ENCODE measurements at regions not wholly inside any gene's neighbourhood (a gene's known extent, or its start where the extent isn't known, plus 50 kb on each side); places are given as distances from the start of the nearest gene placed in this dataset.

DNA sequence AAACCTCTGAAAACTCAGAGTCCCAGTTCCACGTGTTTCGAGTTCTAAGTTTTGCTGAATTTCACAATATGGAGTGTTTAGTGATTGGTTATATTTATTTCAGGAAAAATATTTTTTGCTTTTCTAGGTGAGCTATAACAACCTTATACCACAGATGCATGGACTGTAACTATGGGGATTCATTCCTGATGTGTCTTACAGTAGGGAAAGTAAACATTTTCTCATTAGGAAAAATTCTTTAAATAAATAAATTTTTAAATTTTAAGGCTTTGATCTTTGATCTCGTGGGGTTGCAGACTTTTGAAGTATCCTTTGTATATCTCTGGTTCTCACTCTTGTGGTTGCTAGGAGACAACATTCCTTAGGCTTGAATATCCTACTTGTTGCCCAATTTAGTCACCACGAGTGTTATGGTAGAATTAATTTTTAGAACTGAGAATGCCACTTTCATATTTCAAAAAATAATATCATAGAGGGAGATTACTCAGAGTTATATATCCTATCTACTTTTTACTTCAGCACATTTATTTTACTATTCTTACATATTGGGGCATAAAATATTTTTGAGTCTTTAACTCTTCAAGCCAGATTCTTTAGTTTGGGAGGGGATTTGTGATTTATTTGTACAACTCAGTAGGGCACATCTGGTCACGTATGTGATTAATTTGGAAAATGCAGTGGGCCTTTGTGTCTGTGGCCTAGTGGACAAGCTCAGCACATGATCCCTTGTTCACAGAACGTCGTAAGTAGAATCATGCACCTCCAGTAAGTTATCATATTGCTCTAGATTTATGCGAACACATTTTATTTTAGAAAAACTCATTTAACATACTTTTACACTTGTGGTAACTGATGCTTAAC lies 224.0 kb downstream of the TTC6 start (continued):
- TF ChIP-seq ELK4 (CRISPR knock-in tag; IDR thresholded peaks at IDR 0.05; ENCODE audit: borderline replicate concordance) (no peak), SOX13 (IDR thresholded peaks at IDR 0.05) (no peak), SOX13 (CRISPR knock-in tag; conservative IDR thresholded peaks at IDR 0.05 in 1 of 2, IDR thresholded peaks at IDR 0.05 in 1 of 2) (peak in 1 of 2 experiments; percentile 12; a peak in 1 of 4 replicates), ZNF776 (CRISPR knock-in tag; IDR thresholded peaks at IDR 0.05) (no peak), TCF7 (IDR thresholded peaks at IDR 0.05; ENCODE audit: low read depth) (peak; percentile 75), ZNF20 (CRISPR knock-in tag; IDR thresholded peaks at IDR 0.05) (0 out of 2 replicates have a peak, but pooled peaks have one; percentile 45), CEBPG (CRISPR knock-in tag; IDR thresholded peaks at IDR 0.05) (peak; percentile 73), NFIC (IDR thresholded peaks at IDR 0.05; ENCODE audit: low read length) (peak; percentile 66; the same call in 1 of the 2 replicates), STAG1 (CRISPR knock-in tag; IDR thresholded peaks at IDR 0.05) (no peak), TCF12 (IDR thresholded peaks at IDR 0.05) (0 out of 2 replicates have a peak, but pooled peaks have one; percentile 3), TCF12 (CRISPR knock-in tag; IDR thresholded peaks at IDR 0.05) (no peak), EP300 (IDR thresholded peaks at IDR 0.05; ENCODE audit: low read depth in 2 of 2, low read length in 2 of 2) (peak; percentile 74 to 92; a peak in 3 of 4 replicates), EP300 (CRISPR knock-in tag; IDR thresholded peaks at IDR 0.05; ENCODE audit: borderline replicate concordance) (no peak), U2AF2 (IDR thresholded peaks at IDR 0.05; ENCODE audit: low read depth, low read length) (no peak), NFATC3 (CRISPR knock-in tag; IDR thresholded peaks at IDR 0.05) (no peak), ZNF33A (CRISPR knock-in tag; IDR thresholded peaks at IDR 0.05; ENCODE audit: borderline replicate concordance) (no peak), POGZ (CRISPR knock-in tag; IDR thresholded peaks at IDR 0.05) (peak; percentile 48; the same call in 1 of the 2 replicates), PAXIP1 (CRISPR knock-in tag; conservative IDR thresholded peaks at IDR 0.05) (peak; percentile 13; the same call in 1 of the 2 replicates), SAP130 (CRISPR knock-in tag; IDR thresholded peaks at IDR 0.05; ENCODE audit: low read depth) (0 out of 2 replicates have a peak, but pooled peaks have one; percentile 26), ZNF354B (CRISPR knock-in tag; IDR thresholded peaks at IDR 0.05) (no peak), DPF2 (CRISPR knock-in tag; IDR thresholded peaks at IDR 0.05; ENCODE audit: borderline replicate concordance, low read depth) (no peak), NAIF1 (CRISPR knock-in tag; IDR thresholded peaks at IDR 0.05; ENCODE audit: borderline replicate concordance) (no peak)
- TF ChIP-seq, protein P1, sequence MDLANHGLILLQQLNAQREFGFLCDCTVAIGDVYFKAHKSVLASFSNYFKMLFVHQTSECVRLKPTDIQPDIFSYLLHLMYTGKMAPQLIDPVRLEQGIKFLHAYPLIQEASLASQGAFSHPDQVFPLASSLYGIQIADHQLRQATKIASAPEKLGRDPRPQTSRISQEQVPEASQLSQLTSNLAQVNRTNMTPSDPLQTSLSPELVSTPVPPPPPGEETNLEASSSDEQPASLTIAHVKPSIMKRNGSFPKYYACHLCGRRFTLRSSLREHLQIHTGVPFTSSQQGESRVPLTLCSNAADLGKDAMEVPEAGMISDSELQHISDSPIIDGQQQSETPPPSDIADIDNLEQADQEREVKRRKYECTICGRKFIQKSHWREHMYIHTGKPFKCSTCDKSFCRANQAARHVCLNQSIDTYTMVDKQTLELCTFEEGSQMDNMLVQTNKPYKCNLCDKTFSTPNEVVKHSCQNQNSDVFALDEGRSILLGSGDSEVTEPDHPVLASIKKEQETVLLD (CRISPR knock-in tag; IDR thresholded peaks at IDR 0.05; ENCODE audit: low read depth): no peak
- TF ChIP-seq, protein P2, sequence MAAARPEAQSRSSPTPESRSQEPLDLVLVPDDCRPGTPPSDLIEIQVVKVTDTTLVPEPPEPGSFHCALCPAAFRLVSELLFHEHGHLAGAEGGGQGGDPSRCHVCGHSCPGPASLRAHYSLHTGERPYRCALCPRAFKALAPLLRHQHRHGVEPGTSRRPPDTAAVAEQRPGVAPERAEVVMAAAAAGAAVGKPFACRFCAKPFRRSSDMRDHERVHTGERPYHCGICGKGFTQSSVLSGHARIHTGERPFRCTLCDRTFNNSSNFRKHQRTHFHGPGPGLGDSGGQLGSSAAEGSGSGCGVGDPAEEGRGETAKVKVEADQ (CRISPR knock-in tag; IDR thresholded peaks at IDR 0.05; ENCODE audit: borderline replicate concordance): no peak
